HepG2 (cell line): ENCODE measurements at regions not wholly inside any gene's neighbourhood (a gene's known extent, or its start where the extent isn't known, plus 50 kb on each side); places are given as distances from the start of the nearest gene placed in this dataset.
"Not testable (repeated sequence)": the region's sequence is repeated elsewhere in the genome, so short reads cannot be mapped to it uniquely, and the experiment has no call there.

Experiments
- ATAC-seq: fragments of 200-7000 bp; cut with Tn5 transposase; 3 replicates; pipeline ENCODE4 v1.9.1; 2020; ENCODE audit warnings: mild to moderate bottlenecking, moderate library complexity
- BruUV-seq: library from RNA; stranded (reverse); fragments of 400-500 nt; replicated peaks from 2 replicates; lab custom pipeline; 2021; lab: Mats Ljungman, UMichigan
- CTCF ChIA-PET: fragments of 300-600 bp; formaldehyde crosslinking; extraction: SDS; loops from one replicate; lab custom pipeline; 2021; ENCODE audit warnings: low total read pairs, inconsistent platforms, low intra/inter-chr PET ratio; lab: Yijun Ruan, JAX
- POLR2A ChIA-PET: fragments of 350-600 bp; sonication (Branson Sonifier 250); formaldehyde crosslinking; loops from one replicate; lab custom pipeline; 2020; ENCODE audit warnings: antibody characterized with exemption, inconsistent platforms; lab: Yijun Ruan, JAX
- DNase-seq: peaks from one replicate; pipeline ENCODE4 v3.0.0-alpha.2; 2015; ENCODE audit warnings: low spot score
- FAIRE-seq: peaks from 3 replicates; lab custom pipeline; 2011; peaks lifted over from hg19 to GRCh38; lab: Jason Lieb, UNC
- H2AFZ ChIP-seq: one replicate; pipeline ENCODE4 v1.6.1; 2011; ENCODE audit warnings: low read length, inconsistent platforms
- H3K27ac ChIP-seq: fragments of 300-600 bp; 3 replicates; pipeline ENCODE4 v1.8.0; 2011; ENCODE audit warnings: mixed run types, mild to moderate bottlenecking, mixed read lengths, low read length, inconsistent platforms; ENCODE audit not compliant: insufficient read depth; ENCODE audit errors: extremely low read length
- H3K27me3 ChIP-seq, 2 experiments: fragments of 200-600 bp in 1 of 2; 2 replicates in 1 of 2; 3 replicates in 1 of 2; pipeline versions ENCODE4 v1.6.0 to v1.8.0; 2011; ENCODE audit warnings: low read length in 2 of 2, mild to moderate bottlenecking in 2 of 2, moderate library complexity in 2 of 2, inconsistent platforms in 1 of 2; ENCODE audit not compliant: insufficient read depth in 2 of 2, control insufficient read depth in 1 of 2
- H3K36me3 ChIP-seq, 2 experiments: fragments of 200-600 bp in 1 of 2; replicated peaks in 1 of 2; 2 replicates in 1 of 2; 3 replicates in 1 of 2; pipeline versions ENCODE4 v1.5.1 to v1.8.0; 2011; ENCODE audit warnings: low read length in 2 of 2, inconsistent platforms in 1 of 2; ENCODE audit not compliant: insufficient read depth in 2 of 2, control insufficient read depth in 1 of 2
- H3K4me1 ChIP-seq: 2 replicates; pipeline ENCODE4 v1.5.1; 2012; ENCODE audit warnings: low read length, inconsistent platforms; ENCODE audit not compliant: insufficient read depth
- H3K4me2 ChIP-seq: 2 replicates; pipeline ENCODE4 v1.6.0; 2011; ENCODE audit warnings: low read depth, low read length, inconsistent platforms
- H3K4me3 ChIP-seq, 3 experiments: fragments of 200-600 bp in 1 of 3; sonication (generic), shearing (Covaris generic) in 1 of 3; replicated peaks in 1 of 3; 2 replicates each; pipeline ENCODE4 v1.5.1; 2011 to 2016; ENCODE audit warnings: low read length in 3 of 3, inconsistent platforms in 2 of 3, low read depth in 2 of 3, mild to moderate bottlenecking in 2 of 3, control low read depth in 1 of 3, mixed read lengths in 1 of 3; ENCODE audit not compliant: insufficient read depth in 1 of 3
- H3K79me2 ChIP-seq: one replicate; pipeline ENCODE4 v1.6.1; 2011; ENCODE audit warnings: low read length, inconsistent platforms; ENCODE audit not compliant: insufficient read depth
- H3K9ac ChIP-seq: 2 replicates; pipeline ENCODE4 v1.6.0; 2011; ENCODE audit warnings: mild to moderate bottlenecking, low read depth, low read length, inconsistent platforms; ENCODE audit not compliant: insufficient read depth
- H3K9me3 ChIP-seq: 2 replicates; pipeline ENCODE4 v1.5.1; 2012; ENCODE audit warnings: mild to moderate bottlenecking, low read length
- H4K20me1 ChIP-seq: 2 replicates; pipeline ENCODE4 v1.6.0; 2011; ENCODE audit warnings: inconsistent platforms, mild to moderate bottlenecking, low read length, moderate library complexity; ENCODE audit not compliant: insufficient read depth
- AGO2 ChIP-seq: fragments of 200-400 bp; formaldehyde crosslinking; optimal IDR thresholded peaks from 2 replicates; pipeline ENCODE3; 2017; ENCODE audit warnings: mild to moderate bottlenecking, low read depth, low read length, moderate library complexity
- BRCA1 ChIP-seq: sonication (generic); formaldehyde crosslinking; IDR thresholded peaks from 2 replicates; pipeline ENCODE4 v1.4.0; 2020; ENCODE audit warnings: missing genetic modification reagents
- BRD4 ChIP-seq: sonication (generic); formaldehyde crosslinking; IDR thresholded peaks from 2 replicates; pipeline ENCODE4 v1.4.0; 2020; ENCODE audit warnings: missing genetic modification reagents
- CHD4 ChIP-seq: fragments of 200-600 bp; sonication (generic); IDR thresholded peaks from 2 replicates; pipeline ENCODE4 v1.7.0; 2017; ENCODE audit warnings: mild to moderate bottlenecking, low read length, borderline replicate concordance
- FOXP1 ChIP-seq, 2 experiments: fragments of 450-650 bp in 1 of 2; IDR thresholded peaks; 2 replicates each; pipeline ENCODE4 v1.6.1; 2017 to 2018; ENCODE audit warnings: antibody characterized with exemption in 1 of 2
- HDAC1 ChIP-seq: sonication (generic); formaldehyde crosslinking; IDR thresholded peaks from 2 replicates; pipeline ENCODE4 v1.5.1; 2020; ENCODE audit warnings: mild to moderate bottlenecking, missing genetic modification reagents
- MBNL3 ChIP-seq: fragments of 250-450 bp; sonication (Bioruptor Pico); conservative IDR thresholded peaks from 2 replicates; pipeline ENCODE4 v1.8.0; 2022; ENCODE audit warnings: mild to moderate bottlenecking, inconsistent platforms
- RFX3 ChIP-seq: IDR thresholded peaks from 2 replicates; pipeline ENCODE4 v1.6.1; 2016; ENCODE audit warnings: missing biosample characterization, missing genetic modification reagents
- RXRA ChIP-seq: sonication (generic); formaldehyde crosslinking; IDR thresholded peaks from 2 replicates; pipeline ENCODE4 v1.5.1; 2020; ENCODE audit warnings: missing genetic modification reagents
- ZC3H13 ChIP-seq: sonication (generic); formaldehyde crosslinking; IDR thresholded peaks from 2 replicates; pipeline ENCODE4 v1.8.1; 2023; ENCODE audit warnings: mild to moderate bottlenecking, missing genetic modification reagents, moderate library complexity
- ZNF34 ChIP-seq: sonication (generic); formaldehyde crosslinking; IDR thresholded peaks from 2 replicates; pipeline ENCODE4 v1.4.0; 2020; ENCODE audit warnings: mild to moderate bottlenecking, missing genetic modification reagents, borderline replicate concordance
- ZNF552 ChIP-seq: sonication (generic); formaldehyde crosslinking; IDR thresholded peaks from 2 replicates; pipeline ENCODE4 v1.9.0; 2022; ENCODE audit warnings: missing genetic modification reagents, mild to moderate bottlenecking, borderline replicate concordance
- WGBS: methylation state at CpG from one replicate; pipeline ENCODE4 v1.1.6; 2017; ENCODE audit warnings: low lambda C conversion rate; 5-methylcytosine and 5-hydroxymethylcytosine counted together
- in situ Hi-C: cut with HindIII; loops from 2 replicates; pipeline ENCODE4 v1.10.0; 2017; ENCODE audit warnings: low pct_unique_long_range_greater_than_20kb; ENCODE audit not compliant: extremely low pct_ligation_motif_present
- intact Hi-C: fragments of 100-400 bp; cut with micrococcal nuclease; formaldehyde crosslinking; loops from one replicate; pipeline ENCODE4 v1.10.0; 2022; ENCODE audit not compliant: unreplicated experiment
- TF ChIP-seq, protein P1 (sequence below): sonication (generic); formaldehyde crosslinking; conservative IDR thresholded peaks from 2 replicates; pipeline ENCODE4 v1.4.0; 2020; ENCODE audit warnings: missing genetic modification reagents
- TF ChIP-seq, protein P2 (sequence below): sonication (generic); formaldehyde crosslinking; IDR thresholded peaks from 2 replicates; pipeline ENCODE4 v1.8.0; 2022; ENCODE audit warnings: mild to moderate bottlenecking, missing genetic modification reagents; ENCODE audit not compliant: insufficient replicate concordance

DNA sequence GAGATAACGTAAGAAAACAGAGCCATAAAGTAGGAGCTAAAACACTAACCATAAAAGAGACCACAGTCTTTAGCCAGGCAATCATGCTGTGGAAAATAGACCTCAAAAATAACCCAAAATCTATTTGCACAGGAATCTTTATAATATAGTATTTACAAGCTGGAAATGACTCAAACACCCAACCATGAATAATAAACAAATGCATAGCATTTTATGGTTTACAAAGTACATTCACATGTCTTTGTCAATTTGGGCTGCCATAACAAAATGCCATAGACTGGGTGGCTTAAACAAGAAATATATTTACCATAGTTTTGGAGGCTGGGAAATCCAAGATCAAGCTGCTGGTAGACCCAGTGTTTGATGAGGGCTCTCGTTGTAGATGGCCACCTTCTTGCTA lies 65.5 kb upstream of the GRB10 start:
- 4% methylated on average over 2 of the region's 2 CpGs for WGBS
- Histone ChIP-seq H3K36me3 (no peaks in the 10 kb centered on the region), H3K9ac (no peak overlapping the region), H3K4me1 (no peaks in the 10 kb centered on the region), H4K20me1 (no peaks in the 10 kb centered on the region), H3K79me2 (no peaks in the 10 kb centered on the region), H3K27ac (no peak overlapping the region), H3K4me2 (no peak overlapping the region), H3K9me3 (no peaks in the 10 kb centered on the region), H3K27me3 (no peaks in the 10 kb centered on the region), H2AFZ (no peak overlapping the region), H3K4me3 (no peak overlapping the region)
- DNase-seq: no peak
- FAIRE-seq: no peak
- in situ Hi-C loops: no loop called here
- TF ChIP-seq HDAC1 (CRISPR knock-in tag) (no peak), ZNF552 (no peak), ZNF34 (CRISPR knock-in tag) (no peak), ZC3H13 (CRISPR knock-in tag) (no peak), BRCA1 (CRISPR knock-in tag) (no peak), FOXP1 (IDR thresholded peaks at IDR 0.05) (no peak), FOXP1 (CRISPR knock-in tag; IDR thresholded peaks at IDR 0.05) (no peak), MBNL3 (CRISPR knock-in tag) (no peak), RFX3 (no peak), BRD4 (CRISPR knock-in tag) (no peak), CHD4 (no peak), AGO2 (no peak), RXRA (CRISPR knock-in tag) (no peak)
- TF ChIP-seq, protein P1, sequence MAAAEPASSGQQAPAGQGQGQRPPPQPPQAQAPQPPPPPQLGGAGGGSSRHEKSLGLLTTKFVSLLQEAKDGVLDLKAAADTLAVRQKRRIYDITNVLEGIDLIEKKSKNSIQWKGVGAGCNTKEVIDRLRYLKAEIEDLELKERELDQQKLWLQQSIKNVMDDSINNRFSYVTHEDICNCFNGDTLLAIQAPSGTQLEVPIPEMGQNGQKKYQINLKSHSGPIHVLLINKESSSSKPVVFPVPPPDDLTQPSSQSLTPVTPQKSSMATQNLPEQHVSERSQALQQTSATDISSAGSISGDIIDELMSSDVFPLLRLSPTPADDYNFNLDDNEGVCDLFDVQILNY (CRISPR knock-in tag): no peak
- TF ChIP-seq, protein P2, sequence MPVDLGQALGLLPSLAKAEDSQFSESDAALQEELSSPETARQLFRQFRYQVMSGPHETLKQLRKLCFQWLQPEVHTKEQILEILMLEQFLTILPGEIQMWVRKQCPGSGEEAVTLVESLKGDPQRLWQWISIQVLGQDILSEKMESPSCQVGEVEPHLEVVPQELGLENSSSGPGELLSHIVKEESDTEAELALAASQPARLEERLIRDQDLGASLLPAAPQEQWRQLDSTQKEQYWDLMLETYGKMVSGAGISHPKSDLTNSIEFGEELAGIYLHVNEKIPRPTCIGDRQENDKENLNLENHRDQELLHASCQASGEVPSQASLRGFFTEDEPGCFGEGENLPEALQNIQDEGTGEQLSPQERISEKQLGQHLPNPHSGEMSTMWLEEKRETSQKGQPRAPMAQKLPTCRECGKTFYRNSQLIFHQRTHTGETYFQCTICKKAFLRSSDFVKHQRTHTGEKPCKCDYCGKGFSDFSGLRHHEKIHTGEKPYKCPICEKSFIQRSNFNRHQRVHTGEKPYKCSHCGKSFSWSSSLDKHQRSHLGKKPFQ (CRISPR knock-in tag): no peak
- no TSS peak for BruUV-seq
- ATAC-seq: no peak
- intact Hi-C loops: no loop called here
- CTCF ChIA-PET: no interaction called here
- POLR2A ChIA-PET: no interaction called here

DNA sequence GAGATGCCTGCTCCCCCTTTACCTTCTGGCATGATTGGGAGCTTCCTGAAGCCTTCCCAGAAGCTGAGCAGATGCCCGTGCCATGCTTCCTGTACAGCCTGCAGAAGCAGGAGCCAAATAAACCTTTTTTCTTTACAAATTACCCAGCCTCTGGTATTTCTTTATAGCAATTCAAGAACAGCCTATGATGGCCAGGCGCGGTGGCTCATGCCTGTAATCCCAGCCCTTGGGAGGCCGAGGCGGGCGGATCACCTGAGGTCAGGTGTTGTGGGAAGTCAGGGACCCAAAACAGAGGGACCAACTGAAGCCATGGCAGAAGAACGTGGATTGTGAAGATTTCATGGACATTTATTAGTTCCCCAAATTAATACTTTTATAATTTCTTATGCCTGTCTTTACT lies 62.2 kb upstream of the GRB10 start:
- H4K20me1 ChIP-seq, H3K79me2 ChIP-seq, H3K9ac ChIP-seq, H3K4me2 ChIP-seq, DNase-seq, CTCF ChIA-PET, ATAC-seq, H3K27ac ChIP-seq, H3K9me3 ChIP-seq, BruUV-seq, intact Hi-C loops, H3K27me3 ChIP-seq, H3K36me3 ChIP-seq, H3K4me3 ChIP-seq, H3K4me1 ChIP-seq, in situ Hi-C loops, POLR2A ChIA-PET, H2AFZ ChIP-seq, FAIRE-seq: not testable (repeated sequence)
- 26% methylated on average over 7 of the region's 7 CpGs for WGBS
